GM10266 (cell line): ENCODE measurements at regions not wholly inside any gene's neighbourhood (a gene's known extent, or its start where the extent isn't known, plus 50 kb on each side); places are given as distances from the start of the nearest gene placed in this dataset.

Experiments used
- DNase-seq: peaks from one replicate; pipeline ENCODE4 v3.0.0; 2012; ENCODE audit errors: extremely low spot score
- CTCF ChIP-seq: IDR thresholded peaks from 2 replicates; pipeline ENCODE4 v1.5.1; 2012; ENCODE audit warnings: mild to moderate bottlenecking, low read depth; ENCODE audit not compliant: control insufficient read depth, insufficient read depth; ENCODE audit errors: missing control alignments

DNA sequence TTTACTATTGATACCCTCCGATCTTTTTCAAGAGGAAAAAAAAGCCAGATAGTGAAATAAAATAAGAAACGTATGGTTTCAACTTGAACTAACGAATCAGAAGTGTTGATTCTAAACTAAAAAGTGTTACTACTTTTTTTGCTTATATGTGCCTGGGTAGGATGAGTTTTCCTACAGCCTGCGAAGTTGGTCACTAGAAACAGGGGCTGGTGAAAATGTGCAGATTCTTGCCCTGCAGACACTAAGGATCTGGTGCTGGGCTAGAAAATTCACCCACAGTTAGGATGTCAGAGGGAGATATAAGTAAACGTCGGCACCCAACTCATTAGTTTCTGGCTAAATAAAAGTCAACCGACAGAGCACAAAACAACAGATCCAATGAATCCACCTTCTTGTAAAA lies 298.7 kb upstream of the NFE2L3 start:
- DNase-seq: no peak
- TF ChIP-seq CTCF: no peak

DNA sequence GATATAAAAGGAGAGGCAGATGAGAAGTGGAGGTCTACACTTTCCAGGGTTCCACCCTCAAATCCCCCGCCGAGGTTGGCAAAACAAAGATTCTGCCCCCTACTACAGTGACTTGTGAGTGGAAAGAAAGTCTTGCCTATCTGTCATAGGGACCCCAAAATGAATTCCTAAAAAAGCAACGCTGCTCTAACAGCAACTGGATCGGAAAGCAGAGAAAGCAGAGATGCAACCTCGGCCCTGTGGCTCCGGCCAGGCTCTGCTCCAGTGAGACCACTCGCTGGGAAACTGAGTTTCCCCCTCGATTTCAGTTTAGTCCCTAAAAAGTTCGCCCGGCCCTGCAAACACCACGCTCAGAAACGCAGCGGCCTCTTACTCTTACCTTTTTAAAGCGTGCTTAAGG lies 297.9 kb upstream of the NFE2L3 start:
- TF ChIP-seq CTCF: no peak
- no peak for DNase-seq

DNA sequence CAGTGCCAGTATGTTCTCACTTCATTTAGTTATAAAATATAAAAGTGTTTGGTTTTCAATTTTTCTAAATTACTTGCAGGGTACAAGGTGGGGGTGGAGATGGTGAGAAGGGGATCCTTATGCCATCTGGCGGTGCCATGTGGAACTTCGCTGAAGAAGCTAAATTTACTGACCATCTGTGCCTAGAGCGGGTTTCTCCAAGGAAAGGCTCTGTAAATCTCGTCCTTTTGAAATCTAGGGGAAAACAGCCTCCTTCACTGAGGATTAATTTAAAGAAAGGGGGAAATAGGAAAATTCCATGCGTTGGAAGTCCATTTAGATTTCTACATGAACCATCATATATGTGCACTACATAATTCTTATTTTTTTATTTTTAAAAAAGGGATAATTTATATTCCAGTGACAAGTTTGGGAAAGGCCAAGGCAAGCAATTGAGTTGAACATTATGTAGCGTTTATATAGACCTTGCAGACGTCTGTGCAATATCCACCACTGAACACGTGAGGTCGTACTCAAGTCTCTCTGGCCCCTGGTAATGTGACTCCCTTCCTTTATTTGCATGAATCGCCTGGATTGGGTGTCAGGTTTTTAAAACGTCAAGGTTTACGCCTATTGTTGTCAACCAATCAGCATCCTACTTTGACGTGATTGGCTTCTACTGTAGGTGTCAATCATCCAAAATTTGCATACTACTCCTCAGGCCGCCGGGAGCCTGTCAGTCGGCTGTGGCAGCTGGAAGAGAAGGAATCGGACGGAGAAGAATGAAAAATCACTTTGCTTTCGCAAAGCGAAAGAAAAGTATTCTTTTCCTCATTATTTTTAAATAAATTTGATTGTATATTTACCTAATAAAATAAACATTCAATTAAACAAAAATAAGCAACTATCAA lies 297.1 kb upstream of the NFE2L3 start:
- DNase-seq: peak; percentile 47
- TF ChIP-seq CTCF: peak; percentile 50

GRCh38 chr7:25855854-25856782 lies 295.9 kb upstream of the NFE2L3 start:
- no peak for TF ChIP-seq CTCF
- DNase-seq: no peak

GRCh38 chr7:25857376-25858067 lies 294.5 kb upstream of the NFE2L3 start:
- no peak for DNase-seq
- no peak for TF ChIP-seq CTCF

GRCh38 chr7:25858200-25858524 lies 293.8 kb upstream of the NFE2L3 start:
- no peak for TF ChIP-seq CTCF
- no peak for DNase-seq
